H1 (cell line): ENCODE measurements at regions not wholly inside any gene's neighbourhood (a gene's known extent, or its start where the extent isn't known, plus 50 kb on each side); places are given as distances from the start of the nearest gene placed in this dataset.

Source experiments
- CTCF ChIA-PET: fragments of 300-600 bp; sonication (Branson Sonifier 250); formaldehyde crosslinking; loops from one replicate; lab custom pipeline; 2021; ENCODE audit not compliant: partially characterized antibody; lab: Charles Lee
- POLR2A ChIA-PET: fragments of 300-600 bp; sonication (Branson Sonifier 250); formaldehyde crosslinking; loops from one replicate; lab custom pipeline; 2021; ENCODE audit warnings: inconsistent platforms; ENCODE audit not compliant: partially characterized antibody; lab: Charles Lee
- DNase-seq, 2 experiments: peaks; one replicate each; pipeline versions ENCODE4 v3.0.0 to v3.0.0-alpha.2; 2010 to 2022; ENCODE audit warnings: low spot score in 2 of 2, low read depth in 1 of 2, mixed read lengths in 1 of 2
- FAIRE-seq: peaks from 2 replicates; lab custom pipeline; 2011; peaks lifted over from hg19 to GRCh38; lab: Jason Lieb, UNC
- H2AFZ ChIP-seq: 2 replicates; pipeline ENCODE4 v1.8.1; 2012; ENCODE audit warnings: low read length, inconsistent platforms
- H2AK5ac ChIP-seq: 2 replicates; pipeline ENCODE4 v1.6.1; 2013; ENCODE audit warnings: low read depth, low read length
- H2BK120ac ChIP-seq: replicated peaks from 2 replicates; pipeline ENCODE3; 2013; ENCODE audit warnings: low read depth, low read length, inconsistent platforms
- H2BK12ac ChIP-seq: 2 replicates; pipeline ENCODE4 v1.6.1; 2013; ENCODE audit warnings: low read depth, low read length
- H2BK15ac ChIP-seq: 2 replicates; pipeline ENCODE4 v1.6.1; 2013; ENCODE audit warnings: low read length
- H2BK20ac ChIP-seq: 2 replicates; pipeline ENCODE4 v1.6.1; 2013; ENCODE audit warnings: low read length
- H2BK5ac ChIP-seq: 2 replicates; pipeline ENCODE4 v1.6.1; 2013; ENCODE audit warnings: low read depth, low read length
- H3K14ac ChIP-seq: 2 replicates; pipeline ENCODE4 v1.6.1; 2013; ENCODE audit warnings: inconsistent platforms; ENCODE audit not compliant: insufficient read length
- H3K18ac ChIP-seq: 2 replicates; pipeline ENCODE4 v1.6.1; 2013; ENCODE audit warnings: low read length; ENCODE audit errors: extremely low read depth
- H3K23ac ChIP-seq: 2 replicates; pipeline ENCODE4 v1.6.1; 2013; ENCODE audit warnings: inconsistent platforms; ENCODE audit not compliant: insufficient read length
- H3K23me2 ChIP-seq: 2 replicates; pipeline ENCODE4 v1.6.1; 2013; ENCODE audit warnings: low read depth, low read length
- H3K27ac ChIP-seq: 2 replicates; pipeline ENCODE4 v1.6.1; 2011; ENCODE audit warnings: low read depth, low read length, inconsistent platforms
- H3K27me3 ChIP-seq, 4 experiments: replicated peaks in 1 of 4; 1 replicate in 1 of 4; 2 replicates in 3 of 4; pipeline versions ENCODE4 v1.6.1 to v1.8.1; 2011 to 2013; ENCODE audit warnings: low read length in 3 of 4, mild to moderate bottlenecking in 3 of 4, inconsistent platforms in 2 of 4, mixed read lengths in 2 of 4, moderate library complexity in 1 of 4; ENCODE audit not compliant: control insufficient read depth in 3 of 4, insufficient read depth in 3 of 4; ENCODE audit errors: extremely low read depth in 1 of 4
- H3K36me3 ChIP-seq, 4 experiments: 2 replicates each; pipeline versions ENCODE4 v1.6.1 to v1.8.1; 2011 to 2013; ENCODE audit warnings: mild to moderate bottlenecking in 4 of 4, low read length in 3 of 4, moderate library complexity in 2 of 4, control low read depth in 1 of 4, inconsistent platforms in 1 of 4; ENCODE audit not compliant: insufficient read depth in 4 of 4, control insufficient read depth in 2 of 4
- H3K4ac ChIP-seq: replicated peaks from 2 replicates; pipeline ENCODE3; 2013; ENCODE audit warnings: low read length, low read depth, mixed read lengths, inconsistent platforms; ENCODE audit not compliant: insufficient read length
- H3K4me1 ChIP-seq, 4 experiments: replicated peaks in 1 of 4; 1 replicate in 1 of 4; 2 replicates in 3 of 4; pipeline versions ENCODE4 v1.6.1 to v1.8.1; 2011 to 2013; ENCODE audit warnings: low read length in 3 of 4, inconsistent platforms in 2 of 4, mixed read lengths in 1 of 4; ENCODE audit not compliant: insufficient read depth in 4 of 4, control insufficient read depth in 3 of 4
- H3K4me2 ChIP-seq, 2 experiments: 2 replicates each; pipeline versions ENCODE4 v1.6.1 to v1.8.1; 2011 to 2013; ENCODE audit warnings: low read depth in 2 of 2, low read length in 2 of 2, control low read depth in 1 of 2, inconsistent platforms in 1 of 2, mild to moderate bottlenecking in 1 of 2; ENCODE audit not compliant: insufficient read depth in 1 of 2
- H3K4me3 ChIP-seq, 4 experiments: fragments of 200-600, 300-600 bp in 1 of 4; sonication (generic), shearing (Covaris generic), sonication (Bioruptor Twin) in 1 of 4; 2 replicates each; pipeline versions ENCODE4 v1.5.1 to v1.8.1; 2011 to 2016; ENCODE audit warnings: low read length in 4 of 4, low read depth in 3 of 4, control low read depth in 2 of 4, inconsistent platforms in 2 of 4, mild to moderate bottlenecking in 2 of 4, mixed read lengths in 1 of 4, moderate library complexity in 1 of 4; ENCODE audit not compliant: insufficient read depth in 2 of 4; ENCODE audit errors: extremely low read depth in 1 of 4
- H3K56ac ChIP-seq: replicated peaks from 2 replicates; pipeline ENCODE3; 2013; ENCODE audit warnings: low read depth, mild to moderate bottlenecking, mixed read lengths, low read length, inconsistent platforms; ENCODE audit not compliant: insufficient read length
- H3K79me1 ChIP-seq: 2 replicates; pipeline ENCODE4 v1.6.1; 2013; ENCODE audit warnings: low read depth, low read length, control low read depth
- H3K79me2 ChIP-seq, 2 experiments: 2 replicates each; pipeline versions ENCODE4 v1.6.1 to v1.8.1; 2012 to 2013; ENCODE audit warnings: low read length in 2 of 2, mild to moderate bottlenecking in 2 of 2, inconsistent platforms in 1 of 2; ENCODE audit not compliant: insufficient read depth in 2 of 2, control insufficient read depth in 1 of 2
- H3K9ac ChIP-seq, 4 experiments: replicated peaks in 1 of 4; 1 replicate in 1 of 4; 2 replicates in 3 of 4; pipeline versions ENCODE4 v1.6.1 to v1.8.1; 2011 to 2013; ENCODE audit warnings: low read depth in 3 of 4, low read length in 3 of 4, control low read depth in 2 of 4, mild to moderate bottlenecking in 2 of 4, moderate library complexity in 2 of 4, inconsistent platforms in 1 of 4; ENCODE audit errors: extremely low read depth in 1 of 4
- H3K9me3 ChIP-seq, 2 experiments: 2 replicates each; pipeline versions ENCODE4 v1.6.1 to v1.8.1; 2012 to 2013; ENCODE audit warnings: mild to moderate bottlenecking in 2 of 2, moderate library complexity in 2 of 2, control low read depth in 1 of 2, inconsistent platforms in 1 of 2, low read depth in 1 of 2, low read length in 1 of 2, mixed read lengths in 1 of 2; ENCODE audit not compliant: insufficient read depth in 2 of 2
- H4K20me1 ChIP-seq, 2 experiments: replicated peaks in 1 of 2; 2 replicates each; pipeline versions ENCODE3 to v1.8.1; 2011 to 2013; ENCODE audit warnings: inconsistent platforms in 2 of 2, low read length in 2 of 2, mild to moderate bottlenecking in 1 of 2; ENCODE audit not compliant: insufficient read depth in 2 of 2, control insufficient read depth in 1 of 2
- H4K5ac ChIP-seq: 2 replicates; pipeline ENCODE4 v1.6.1; 2013; ENCODE audit warnings: low read length, low read depth, mixed read lengths, inconsistent platforms; ENCODE audit not compliant: insufficient read length
- H4K8ac ChIP-seq: 2 replicates; pipeline ENCODE4 v1.8.0; 2013; ENCODE audit warnings: mild to moderate bottlenecking, moderate library complexity, low read length, inconsistent platforms; ENCODE audit not compliant: insufficient read depth; ENCODE audit errors: extremely low read depth
- H4K91ac ChIP-seq: replicated peaks from 2 replicates; pipeline ENCODE3; 2013; ENCODE audit warnings: low read length, mixed read lengths, inconsistent platforms; ENCODE audit not compliant: insufficient read length
- CBX8 ChIP-seq: fragments of 300-800, 300-1000 bp; sonication (generic); IDR thresholded peaks from 2 replicates; pipeline ENCODE4 v1.7.1; 2016; ENCODE audit warnings: low read depth, low read length, borderline replicate concordance
- CHD1 ChIP-seq: IDR thresholded peaks from 2 replicates; pipeline ENCODE4 v1.6.1; 2012; ENCODE audit warnings: low read depth, low read length, improper control_type of control experiment
- CHD2 ChIP-seq: IDR thresholded peaks from 2 replicates; pipeline ENCODE4 v1.6.1; 2012; ENCODE audit warnings: low read length, improper control_type of control experiment
- EGR1 ChIP-seq: IDR thresholded peaks from 2 replicates; pipeline ENCODE4 v1.6.1; 2011; ENCODE audit warnings: low read depth, low read length, borderline replicate concordance
- GTF2F1 ChIP-seq: IDR thresholded peaks from 2 replicates; pipeline ENCODE4 v1.6.1; 2012; ENCODE audit warnings: low read depth, low read length, improper control_type of control experiment, borderline replicate concordance
- HDAC6 ChIP-seq: IDR thresholded peaks from one replicate; pipeline ENCODE4 v1.7.1; 2012; ENCODE audit warnings: low read depth, mild to moderate bottlenecking, inconsistent platforms, low read length, moderate library complexity
- MAFK ChIP-seq: IDR thresholded peaks from 2 replicates; pipeline ENCODE4 v1.6.1; 2012; ENCODE audit warnings: low read depth, mild to moderate bottlenecking, improper control_type of control experiment, low read length
- POLR2A ChIP-seq, 2 experiments: IDR thresholded peaks; 1 replicate in 1 of 2; 2 replicates in 1 of 2; pipeline ENCODE4 v1.6.1; 2011; ENCODE audit warnings: low read depth in 2 of 2, low read length in 2 of 2, mild to moderate bottlenecking in 2 of 2; ENCODE audit errors: control extremely low read depth in 1 of 2
- RBBP5 ChIP-seq: IDR thresholded peaks from 2 replicates; pipeline ENCODE4 v1.7.1; 2012; ENCODE audit warnings: low read depth, mild to moderate bottlenecking, inconsistent platforms, low read length, moderate library complexity, borderline replicate concordance
- RXRA ChIP-seq: IDR thresholded peaks from 2 replicates; pipeline ENCODE4 v1.6.1; 2011; ENCODE audit warnings: low read depth, mild to moderate bottlenecking, low read length, moderate library complexity; ENCODE audit not compliant: insufficient read depth
- SIN3A ChIP-seq, 2 experiments: IDR thresholded peaks in 1 of 2; conservative IDR thresholded peaks in 1 of 2; 2 replicates each; pipeline ENCODE4 v1.6.1; 2011 to 2012; ENCODE audit warnings: low read length in 2 of 2, improper control_type of control experiment in 1 of 2, low read depth in 1 of 2, mild to moderate bottlenecking in 1 of 2
- TAF7 ChIP-seq: optimal IDR thresholded peaks from 2 replicates; pipeline ENCODE3; 2011; ENCODE audit warnings: low read depth, mild to moderate bottlenecking, inconsistent platforms, low read length, moderate library complexity, borderline replicate concordance
- WGBS, 2 experiments: shearing (Covaris generic) in 1 of 2; methylation state at CpG; one replicate each; pipeline versions ENCODE4 v1.1.6 to v1.1.7; 2013 to 2015; ENCODE audit warnings: low lambda C conversion rate in 2 of 2, mixed read lengths in 2 of 2, inconsistent platforms in 1 of 2, low coverage in 1 of 2, missing lambda C conversion rate in 1 of 2; ENCODE audit not compliant: insufficient replicate concordance in 2 of 2, insufficient coverage in 1 of 2, insufficient read length in 1 of 2; ENCODE audit errors: extremely low coverage in 1 of 2, missing lambda C conversion rate in 1 of 2; 5-methylcytosine and 5-hydroxymethylcytosine counted together

DNA sequence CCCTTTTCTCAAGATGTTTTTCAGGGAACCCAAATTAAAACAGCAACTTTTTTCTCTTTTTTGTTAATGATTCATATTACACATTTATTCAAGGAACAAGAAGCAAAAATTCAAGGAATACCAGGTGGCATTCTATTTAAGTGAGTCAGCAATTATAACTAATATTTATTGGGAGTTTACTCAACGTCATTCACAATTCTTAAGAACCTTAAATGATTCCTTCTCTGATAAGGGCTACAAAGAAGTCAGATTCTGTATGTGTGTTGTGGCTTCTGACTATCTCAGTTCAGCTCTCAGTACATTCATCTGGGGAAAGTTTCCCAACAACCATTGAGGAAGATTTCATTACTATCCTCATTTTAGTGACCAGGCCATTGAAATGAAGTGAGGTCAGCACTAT is 470.7 kb upstream of the AKR1E2 start:
- no peak overlapping the region for H3K9ac ChIP-seq
- no peak overlapping the region for H3K4ac ChIP-seq
- no peak overlapping the region for H2AFZ ChIP-seq
- no peaks in the 10 kb centered on the region for H3K9me3 ChIP-seq
- H3K4me1 ChIP-seq = peaks cover 0 to 3% (median 0%) of the 10 kb centered on the region in 4 experiments; a peak in 3 of 7 replicates
- no peak overlapping the region for H3K27ac ChIP-seq
- H2BK12ac ChIP-seq = no peak overlapping the region
- no peaks in the 10 kb centered on the region for H3K79me1 ChIP-seq
- no peak for FAIRE-seq
- H3K14ac ChIP-seq = no peak overlapping the region
- no peak overlapping the region for H2BK20ac ChIP-seq
- H3K4me3 ChIP-seq = no peak overlapping the region
- H3K18ac ChIP-seq = no peak overlapping the region
- H3K79me2 ChIP-seq = no peaks in the 10 kb centered on the region
- H4K8ac ChIP-seq = no peak overlapping the region
- no peak overlapping the region for H2BK120ac ChIP-seq
- 100% methylated on average over 1 of the region's 1 CpG; no CpG with 5 or more reads in 1 of the 2 experiments for WGBS, 2 experiments
- H4K20me1 ChIP-seq = no peaks in the 10 kb centered on the region
- no peak for TF ChIP-seq GTF2F1
- TF ChIP-seq HDAC6 = no peak
- no peak for TF ChIP-seq CBX8
- no peak for TF ChIP-seq MAFK
- no peak for TF ChIP-seq RBBP5
- no peak for TF ChIP-seq CHD1
- TF ChIP-seq EGR1 = no peak
- TF ChIP-seq TAF7 = no peak
- TF ChIP-seq RXRA = no peak
- TF ChIP-seq SIN3A (conservative IDR thresholded peaks at IDR 0.05 in 1 of 2, IDR thresholded peaks at IDR 0.05 in 1 of 2; ENCODE audit: low read depth in 1 of 2, low read length in 2 of 2) = no peak
- no peak for TF ChIP-seq POLR2A (IDR thresholded peaks at IDR 0.05; ENCODE audit: control extremely low read depth in 1 of 2, low read depth in 2 of 2, low read length in 2 of 2)
- no peak for TF ChIP-seq CHD2
- DNase-seq = no peak
- no peaks in the 10 kb centered on the region for H3K23me2 ChIP-seq
- H2BK5ac ChIP-seq = no peak overlapping the region
- H3K23ac ChIP-seq = no peak overlapping the region
- H3K27me3 ChIP-seq = no peaks in the 10 kb centered on the region
- no peak overlapping the region for H2BK15ac ChIP-seq
- no peak overlapping the region for H4K91ac ChIP-seq
- no peak overlapping the region for H3K56ac ChIP-seq
- no peak overlapping the region for H3K4me2 ChIP-seq
- H3K36me3 ChIP-seq = no peaks in the 10 kb centered on the region
- ChIA-PET CTCF (interaction anchor here (1.1 kb wide), 1 partner anchor 15 kb away, joined by 3 read pairs; no protein-coding TSS in a partner anchor), POLR2A (no interaction called here)
- H4K5ac ChIP-seq = no peak overlapping the region
- no peak overlapping the region for H2AK5ac ChIP-seq
